Activated T-cell treated with anti-CD3 and anti-CD28 coated beads, Interleukin-2, amount 50 U/mL, for 72 hours (primary cell): ENCODE measurements at regions not wholly inside any gene's neighbourhood (a gene's known extent, or its start where the extent isn't known, plus 50 kb on each side); places are given as distances from the start of the nearest gene placed in this dataset.
"Not testable (repeated sequence)": the region's sequence is repeated elsewhere in the genome, so short reads cannot be mapped to it uniquely, and the experiment has no call there.

Experiments
- ATAC-seq, 2 donors: fragments of 150-1000 bp; cut with Tn5 transposase; replicated peaks in 1 of 2; 2 replicates each; pipeline ENCODE4 v1.10.0; 2021; ENCODE audit warnings: moderate library complexity in 2 of 2, mild to moderate bottlenecking in 1 of 2
- DNase-seq, 2 donors: peaks; one replicate each; pipeline ENCODE4 v3.0.0; 2021 to 2022; ENCODE audit warnings: mixed read lengths in 1 of 2
- H3K27ac Mint-ChIP-seq: one replicate; pipeline ENCODE4 v1.8.0; 2022; ENCODE audit warnings: mild to moderate bottlenecking, moderate library complexity, mixed read lengths
- H3K27me3 Mint-ChIP-seq: one replicate; pipeline ENCODE4 v1.8.0; 2022; ENCODE audit warnings: low read depth, mixed read lengths
- H3K36me3 Mint-ChIP-seq, 2 donors: one replicate each; pipeline ENCODE4 v1.8.0; 2022; ENCODE audit warnings: mixed read lengths in 2 of 2, mild to moderate bottlenecking in 1 of 2; ENCODE audit not compliant: insufficient read depth in 2 of 2
- H3K4me1 Mint-ChIP-seq: one replicate; pipeline ENCODE4 v1.8.0; 2022; ENCODE audit warnings: low read depth, mixed read lengths
- H3K4me3 Mint-ChIP-seq, 2 donors: one replicate each; pipeline ENCODE4 v1.8.0; 2022; ENCODE audit warnings: mild to moderate bottlenecking in 2 of 2, mixed read lengths in 2 of 2, moderate library complexity in 2 of 2
- H3K9me3 Mint-ChIP-seq, 2 donors: one replicate each; pipeline ENCODE4 v1.8.0; 2022; ENCODE audit warnings: mixed read lengths in 2 of 2

GRCh38 chr18:72999971-73000607, 132.3 kb upstream of the NETO1 start:
- Mint-ChIP-seq H3K27me3 (no peaks in the 10 kb centered on the region), H3K4me3 (no peak overlapping the region), H3K27ac (no peak overlapping the region), H3K4me1 (no peaks in the 10 kb centered on the region), H3K36me3 (no peaks in the 10 kb centered on the region), H3K9me3 (peaks cover 3 to 4% of the 10 kb centered on the region in 2 donors)
- ATAC-seq (no peak), DNase-seq (no peak)

GRCh38 chr18:72995558-72995957, 127.8 kb upstream of the NETO1 start:
- ATAC-seq = no peak
- H3K4me1 Mint-ChIP-seq = no peaks in the 10 kb centered on the region
- no peaks in the 10 kb centered on the region for H3K36me3 Mint-ChIP-seq
- H3K9me3 Mint-ChIP-seq = peaks cover 3% of the 10 kb centered on the region in 2 donors
- no peak for DNase-seq
- no peaks in the 10 kb centered on the region for H3K27me3 Mint-ChIP-seq
- H3K4me3 Mint-ChIP-seq = no peak overlapping the region
- no peak overlapping the region for H3K27ac Mint-ChIP-seq

GRCh38 chr18:72993250-72993649, 125.5 kb upstream of the NETO1 start:
- no peak for ATAC-seq
- Mint-ChIP-seq H3K27me3 (no peaks in the 10 kb centered on the region), H3K9me3 (peaks cover 3% of the 10 kb centered on the region in 2 donors), H3K4me1 (no peaks in the 10 kb centered on the region), H3K4me3 (no peak overlapping the region), H3K36me3 (no peaks in the 10 kb centered on the region), H3K27ac (no peak overlapping the region)
- DNase-seq = no peak

GRCh38 chr18:72991379-72991778, 123.6 kb upstream of the NETO1 start:
- Mint-ChIP-seq H3K27ac (no peak overlapping the region), H3K27me3 (no peaks in the 10 kb centered on the region), H3K4me1 (no peaks in the 10 kb centered on the region), H3K9me3 (peaks cover 0 to 2% of the 10 kb centered on the region in 2 donors), H3K36me3 (no peaks in the 10 kb centered on the region), H3K4me3 (no peak overlapping the region)
- ATAC-seq (no peak), DNase-seq (no peak)

- not testable (repeated sequence) for H3K27ac Mint-ChIP-seq, H3K9me3 Mint-ChIP-seq, DNase-seq, H3K4me1 Mint-ChIP-seq, H3K4me3 Mint-ChIP-seq, H3K36me3 Mint-ChIP-seq, H3K27me3 Mint-ChIP-seq, ATAC-seq
Observed at GRCh38 chr18:72987570-72987969, 119.8 kb upstream of the NETO1 start.

- no peaks in the 10 kb centered on the region for H3K4me1 Mint-ChIP-seq
- H3K9me3 Mint-ChIP-seq = peaks cover 2 to 3% of the 10 kb centered on the region in 2 donors
- no peaks in the 10 kb centered on the region for H3K27me3 Mint-ChIP-seq
- no peak overlapping the region for H3K4me3 Mint-ChIP-seq
- ATAC-seq (peak in 1 of 2 donors; percentile 41), DNase-seq (no peak)
- no peaks in the 10 kb centered on the region for H3K36me3 Mint-ChIP-seq
- H3K27ac Mint-ChIP-seq = no peak overlapping the region
Observed at GRCh38 chr18:72986103-72986502, 118.3 kb upstream of the NETO1 start.

- no peak for DNase-seq
- no peaks in the 10 kb centered on the region for H3K4me1 Mint-ChIP-seq
- ATAC-seq = no peak
Observed at GRCh38 chr18:72985686-72986085, 117.9 kb upstream of the NETO1 start.

GRCh38 chr18:72984290-72984689, 116.5 kb upstream of the NETO1 start:
- no peaks in the 10 kb centered on the region for H3K36me3 Mint-ChIP-seq
- H3K4me3 Mint-ChIP-seq = no peak overlapping the region
- DNase-seq (no peak), ATAC-seq (no peak)
- no peaks in the 10 kb centered on the region for H3K4me1 Mint-ChIP-seq
- H3K9me3 Mint-ChIP-seq = peaks cover 2 to 3% of the 10 kb centered on the region in 2 donors
- H3K27me3 Mint-ChIP-seq = no peaks in the 10 kb centered on the region
- no peak overlapping the region for H3K27ac Mint-ChIP-seq

More at GRCh38 chr18:72985686-72986085, 117.9 kb upstream of the NETO1 start:
- H3K36me3 Mint-ChIP-seq = no peaks in the 10 kb centered on the region
- no peak overlapping the region for H3K4me3 Mint-ChIP-seq
- peaks cover 2 to 3% of the 10 kb centered on the region in 2 donors for H3K9me3 Mint-ChIP-seq
- no peak overlapping the region for H3K27ac Mint-ChIP-seq
- H3K27me3 Mint-ChIP-seq = no peaks in the 10 kb centered on the region

- H3K9me3 Mint-ChIP-seq = peaks cover 10 to 13% of the 10 kb centered on the region in 2 donors
- no peaks in the 10 kb centered on the region for H3K36me3 Mint-ChIP-seq
- no peaks in the 10 kb centered on the region for H3K27me3 Mint-ChIP-seq
- H3K4me3 Mint-ChIP-seq = no peak overlapping the region
- ATAC-seq = no peak
- no peaks in the 10 kb centered on the region for H3K4me1 Mint-ChIP-seq
- no peak overlapping the region for H3K27ac Mint-ChIP-seq
- no peak for DNase-seq
Observed at GRCh38 chr18:72973841-72974240, 106.1 kb upstream of the NETO1 start.

- no peaks in the 10 kb centered on the region for H3K36me3 Mint-ChIP-seq
- DNase-seq = no peak
- ATAC-seq = no peak
- no peaks in the 10 kb centered on the region for H3K27me3 Mint-ChIP-seq
- H3K4me3 Mint-ChIP-seq = no peak overlapping the region
- H3K9me3 Mint-ChIP-seq = peaks cover 4 to 8% of the 10 kb centered on the region in 2 donors
- no peak overlapping the region for H3K27ac Mint-ChIP-seq
- no peaks in the 10 kb centered on the region for H3K4me1 Mint-ChIP-seq
Observed at GRCh38 chr18:72965616-72966015, 97.8 kb upstream of the NETO1 start.

GRCh38 chr18:72958195-72958594, 90.4 kb upstream of the NETO1 start:
- not testable (repeated sequence) for H3K27ac Mint-ChIP-seq, DNase-seq, H3K4me1 Mint-ChIP-seq, ATAC-seq, H3K4me3 Mint-ChIP-seq, H3K27me3 Mint-ChIP-seq, H3K36me3 Mint-ChIP-seq
- H3K9me3 Mint-ChIP-seq = peaks cover 11 to 15% of the 10 kb centered on the region in 2 donors

GRCh38 chr18:72948439-72948838, 80.7 kb upstream of the NETO1 start:
- no peaks in the 10 kb centered on the region for H3K4me1 Mint-ChIP-seq
- no peaks in the 10 kb centered on the region for H3K27me3 Mint-ChIP-seq
- DNase-seq (no peak), ATAC-seq (no peak)
- H3K36me3 Mint-ChIP-seq = peaks cover 0 to 1% of the 10 kb centered on the region in 2 donors
- no peak overlapping the region for H3K4me3 Mint-ChIP-seq
- no peak overlapping the region for H3K27ac Mint-ChIP-seq
- peaks cover 2 to 3% of the 10 kb centered on the region in 2 donors for H3K9me3 Mint-ChIP-seq

GRCh38 chr18:72942766-72943165, 75.0 kb upstream of the NETO1 start:
- Mint-ChIP-seq H3K4me3 (no peak overlapping the region), H3K9me3 (peaks cover 1 to 2% of the 10 kb centered on the region in 2 donors), H3K4me1 (no peaks in the 10 kb centered on the region), H3K27me3 (no peaks in the 10 kb centered on the region), H3K36me3 (peaks cover 0 to 1% of the 10 kb centered on the region in 2 donors), H3K27ac (no peak overlapping the region)
- ATAC-seq (no peak), DNase-seq (no peak)

- Mint-ChIP-seq H3K4me1 (no peaks in the 10 kb centered on the region), H3K36me3 (peaks cover 0 to 1% of the 10 kb centered on the region in 2 donors), H3K9me3 (peaks cover 1 to 2% of the 10 kb centered on the region in 2 donors), H3K27ac (no peak overlapping the region), H3K4me3 (no peak overlapping the region), H3K27me3 (no peaks in the 10 kb centered on the region)
- ATAC-seq (no peak), DNase-seq (no peak)
Observed at GRCh38 chr18:72940986-72941385, 73.2 kb upstream of the NETO1 start.
